Activated CD8-positive, alpha-beta memory T cell treated with anti-CD3 and anti-CD28 coated beads for 4 hours (primary cell): ENCODE measurements at regions not wholly inside any gene's neighbourhood (a gene's known extent, or its start where the extent isn't known, plus 50 kb on each side); places are given as distances from the start of the nearest gene placed in this dataset.

Source experiments
- DNase-seq, 2 donors: peaks; one replicate each; pipeline ENCODE4 v3.0.0-alpha.2; 2020; ENCODE audit warnings: low read depth in 2 of 2

- DNase-seq, result no peak
Measured at GRCh38 chr1:185368913-185369491, 52.0 kb upstream of the IVNS1ABP start.

DNA sequence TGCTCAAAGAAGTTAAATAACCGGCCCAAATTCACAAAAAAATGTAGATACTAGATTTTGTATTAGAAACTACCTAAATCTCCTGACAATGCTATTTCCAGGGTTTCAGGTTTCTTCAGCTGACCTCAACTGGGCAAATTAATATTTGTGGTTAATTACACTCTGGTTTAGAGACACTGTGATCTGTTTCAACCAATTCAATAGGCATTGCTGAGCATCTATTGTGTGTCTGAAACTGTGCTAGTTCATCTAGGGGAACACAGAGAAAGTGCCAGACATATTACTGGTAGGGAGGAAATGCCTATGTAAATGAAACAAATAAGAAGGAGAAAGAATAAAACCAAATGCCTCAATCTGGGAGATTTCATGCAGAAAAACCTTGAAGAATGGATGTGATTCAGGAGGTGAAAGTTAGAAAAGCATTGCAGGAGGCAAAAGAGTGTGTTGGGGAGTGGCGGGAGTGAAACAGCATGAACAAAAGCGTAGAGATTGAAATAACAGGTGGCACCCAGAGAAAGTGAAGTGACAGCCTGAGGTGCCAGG is 51.3 kb upstream of the IVNS1ABP start:
- no peak for DNase-seq

DNA sequence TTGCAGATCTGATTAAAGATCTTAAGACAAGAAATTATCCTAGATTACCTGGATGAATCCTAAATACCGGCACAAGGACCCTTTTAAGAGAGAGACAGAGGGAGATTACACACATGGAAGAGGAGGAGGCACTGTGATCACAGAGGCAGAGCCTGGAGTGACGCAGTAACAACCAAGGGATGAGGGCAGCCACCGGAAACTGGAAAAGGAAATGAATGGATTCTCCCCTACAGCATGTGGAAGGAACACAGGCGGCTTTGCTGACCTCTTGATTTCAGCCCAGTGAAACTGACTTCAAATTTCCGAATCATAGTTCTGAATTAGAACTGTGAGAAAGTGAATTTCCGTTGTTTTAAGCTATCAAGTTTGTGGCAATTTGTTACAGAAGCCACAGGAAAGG is 50.2 kb upstream of the IVNS1ABP start:
- DNase-seq, result no peak
